AG04450 (cell line): ENCODE measurements at regions not wholly inside any gene's neighbourhood (a gene's known extent, or its start where the extent isn't known, plus 50 kb on each side); places are given as distances from the start of the nearest gene placed in this dataset.

Source experiments
- CTCF ChIA-PET: fragments of 300-600, 350-600 bp; formaldehyde crosslinking; extraction: SDS; loops from one replicate; lab custom pipeline; 2022; ENCODE audit warnings: antibody characterized with exemption, inconsistent platforms; lab: Charles Lee
- POLR2A ChIA-PET: fragments of 350-600 bp; formaldehyde crosslinking; extraction: SDS; loops from one replicate; lab custom pipeline; 2021; ENCODE audit warnings: antibody characterized with exemption, inconsistent platforms; lab: Yijun Ruan, JAX
- DNase-seq: peaks from one replicate; pipeline ENCODE4 v3.0.0-alpha.2; 2011; ENCODE audit warnings: low read depth, low spot score
- H3K27ac ChIP-seq: one replicate; pipeline ENCODE4 v1.5.1; 2012; ENCODE audit warnings: low read depth, low read length, control low read depth
- H3K27me3 ChIP-seq: one replicate; pipeline ENCODE4 v1.6.0; 2012; ENCODE audit warnings: low read length; ENCODE audit not compliant: control insufficient read depth, insufficient read depth
- H3K4me3 ChIP-seq: 2 replicates; pipeline ENCODE4 v1.5.1; 2011; ENCODE audit warnings: mild to moderate bottlenecking, low read depth, low read length, control low read depth
- H3K9me3 ChIP-seq: 2 replicates; pipeline ENCODE4 v1.5.1; 2012; ENCODE audit warnings: low read length; ENCODE audit not compliant: control insufficient read depth, insufficient read depth
- CTCF ChIP-seq: IDR thresholded peaks from 2 replicates; pipeline ENCODE4 v1.5.1; 2011; ENCODE audit warnings: low read depth, low read length, control low read depth, inconsistent platforms

DNA sequence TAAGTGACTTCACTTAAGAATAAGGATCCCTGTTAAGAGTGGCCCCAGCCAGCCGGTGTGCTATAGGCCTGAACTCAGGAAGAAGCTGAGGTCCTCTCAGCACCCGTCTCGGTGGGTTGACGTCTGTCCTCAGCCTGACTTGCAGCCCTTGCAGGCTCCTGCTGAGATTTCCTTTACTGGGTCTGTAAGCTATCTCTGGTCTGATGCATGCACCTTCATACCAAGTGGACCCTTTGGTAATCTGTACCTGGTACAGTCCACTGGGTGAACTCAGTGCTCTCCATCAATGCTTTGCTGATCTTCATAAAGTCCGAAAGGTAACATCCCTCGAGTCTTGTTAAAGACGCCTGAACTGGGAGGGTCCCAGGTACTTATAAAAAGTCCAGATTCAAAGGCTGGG, 212.0 kb upstream of the PPP2R3A start:
- CTCF ChIA-PET = no interaction called here
- POLR2A ChIA-PET = no interaction called here
- no peak for TF ChIP-seq CTCF

GRCh38 chr3:135755330-135756105, 210.0 kb upstream of the PPP2R3A start:
- H3K9me3 ChIP-seq = no peaks in the 10 kb centered on the region
- no peaks in the 10 kb centered on the region for H3K27me3 ChIP-seq
- H3K4me3 ChIP-seq = no peak overlapping the region
- ChIA-PET POLR2A (no interaction called here), CTCF (interaction anchor here (0.9 kb wide), 1 partner anchor 19 kb away, joined by 4 read pairs; no protein-coding TSS in a partner anchor)
- no peak overlapping the region for H3K27ac ChIP-seq
- no peak for DNase-seq
- no peak for TF ChIP-seq CTCF

More for the DNA sequence above, 212.0 kb upstream of the PPP2R3A start:
- Histone ChIP-seq H3K27ac (no peak overlapping the region), H3K4me3 (no peak overlapping the region), H3K27me3 (no peaks in the 10 kb centered on the region), H3K9me3 (no peaks in the 10 kb centered on the region)
- DNase-seq = no peak

DNA sequence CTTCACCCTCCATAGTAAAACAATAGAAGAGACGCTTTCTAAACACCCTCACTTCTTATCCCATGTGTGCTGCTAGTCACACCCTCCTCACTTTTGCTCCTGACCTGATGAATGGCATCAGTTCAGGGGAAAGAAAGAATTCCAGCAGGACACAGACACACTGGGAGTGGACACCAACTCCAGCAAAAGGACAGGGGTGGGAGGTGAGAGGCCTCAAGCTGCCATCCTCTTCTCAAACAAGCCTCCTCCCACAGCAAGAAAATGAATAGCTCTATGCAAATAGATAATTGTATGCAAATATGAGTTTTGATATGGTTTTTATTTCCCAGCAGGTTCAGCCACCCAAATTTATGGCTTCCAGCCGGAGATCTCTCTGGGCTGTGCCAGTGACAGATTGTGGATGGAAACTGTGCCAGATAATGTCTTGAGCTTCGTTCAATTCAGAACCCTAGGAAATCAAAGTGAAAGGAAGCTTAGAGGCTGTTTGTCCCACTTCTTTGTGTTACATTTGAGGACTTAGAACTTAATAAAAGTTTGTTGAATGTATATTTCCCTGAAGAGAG, 209.3 kb upstream of the PPP2R3A start:
- no peak for TF ChIP-seq CTCF
- CTCF ChIA-PET = no interaction called here
- Histone ChIP-seq H3K27ac (no peak overlapping the region), H3K27me3 (no peaks in the 10 kb centered on the region), H3K4me3 (no peak overlapping the region), H3K9me3 (no peaks in the 10 kb centered on the region)
- POLR2A ChIA-PET = no interaction called here
- no peak for DNase-seq

DNA sequence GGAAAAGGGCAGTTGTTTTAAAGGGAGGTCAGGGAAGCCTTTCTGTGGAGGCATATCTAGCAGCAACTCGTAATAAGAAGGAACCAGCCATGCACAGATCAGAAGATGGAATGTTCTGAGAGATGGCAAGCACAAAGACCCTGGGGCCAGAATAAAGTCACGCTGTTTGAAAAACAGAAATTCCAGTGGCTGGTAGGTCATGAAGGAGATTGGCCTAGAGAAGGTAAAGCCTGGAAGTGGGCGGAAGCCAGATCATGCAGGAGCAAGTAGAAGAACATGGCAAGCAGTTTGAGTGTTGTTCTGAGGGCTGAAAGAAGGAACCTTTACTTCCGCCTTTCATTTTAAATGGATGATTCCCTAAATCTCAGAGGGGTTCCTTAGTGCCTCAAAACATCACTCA, 208.1 kb upstream of the PPP2R3A start:
- DNase-seq = no peak
- no peak overlapping the region for H3K27ac ChIP-seq
- no peaks in the 10 kb centered on the region for H3K27me3 ChIP-seq
- CTCF ChIA-PET = no interaction called here
- H3K4me3 ChIP-seq = no peak overlapping the region
- H3K9me3 ChIP-seq = no peaks in the 10 kb centered on the region
- TF ChIP-seq CTCF = no peak
- POLR2A ChIA-PET = no interaction called here

DNA sequence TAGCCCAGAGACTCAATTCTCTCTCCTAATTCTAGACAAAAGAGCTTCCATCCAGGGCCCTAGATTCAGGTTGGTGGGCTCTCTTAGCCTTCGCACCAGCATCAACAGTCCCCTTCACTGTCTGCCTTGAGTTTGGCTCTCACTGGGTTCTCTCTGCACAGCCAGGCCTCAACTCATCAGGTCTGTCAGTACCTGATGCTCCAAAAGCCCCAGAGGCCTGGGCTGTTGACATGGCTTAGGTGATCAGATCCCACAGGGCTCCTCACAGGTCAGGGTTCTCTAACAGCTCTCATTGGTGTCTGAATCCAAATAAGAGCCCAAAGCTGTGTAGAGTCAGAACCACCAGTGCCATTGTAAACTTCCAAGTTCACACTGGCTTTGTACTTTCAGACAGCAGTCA, 206.6 kb upstream of the PPP2R3A start:
- ChIA-PET CTCF (no interaction called here), POLR2A (no interaction called here)
- no peaks in the 10 kb centered on the region for H3K27me3 ChIP-seq
- TF ChIP-seq CTCF = no peak
- no peak overlapping the region for H3K4me3 ChIP-seq
- no peaks in the 10 kb centered on the region for H3K9me3 ChIP-seq
- no peak for DNase-seq
- H3K27ac ChIP-seq = no peak overlapping the region
